NCI-H510A treated with DMSO at 0.1 percent for 48 hours (cell line): ENCODE measurements at regions not wholly inside any gene's neighbourhood (a gene's known extent, or its start where the extent isn't known, plus 50 kb on each side); places are given as distances from the start of the nearest gene placed in this dataset.
"Not testable (repeated sequence)": the region's sequence is repeated elsewhere in the genome, so short reads cannot be mapped to it uniquely, and the experiment has no call there.

ENCODE experiments used
- DNase-seq: peaks from one replicate; lab custom pipeline; 2025; lab: John Stamatoyannopoulos, UW

- no peak for DNase-seq
Observed at GRCh38 chr4:66837279-66837922, 707.9 kb downstream of the CENPC start.

GRCh38 chr4:66829310-66829709 lies 716.0 kb downstream of the CENPC start:
- no peak for DNase-seq

GRCh38 chr4:66820681-66821080 lies 724.6 kb downstream of the CENPC start:
- DNase-seq = no peak

GRCh38 chr4:66814277-66814676 lies 731.0 kb downstream of the CENPC start:
- DNase-seq = no peak

- no peak for DNase-seq
Observed at GRCh38 chr4:66805582-66805981, 739.7 kb downstream of the CENPC start.

GRCh38 chr4:66804979-66805378 lies 740.3 kb downstream of the CENPC start:
- DNase-seq = no peak

- no peak for DNase-seq
Observed at GRCh38 chr4:66797608-66798007, 747.7 kb downstream of the CENPC start.

- DNase-seq = no peak
Observed at GRCh38 chr4:66795724-66796123, 749.6 kb downstream of the CENPC start.

- no peak for DNase-seq
Observed at GRCh38 chr4:66794390-66795034, 750.8 kb downstream of the CENPC start.

GRCh38 chr4:66791686-66792085 lies 753.6 kb downstream of the CENPC start:
- DNase-seq = no peak

- DNase-seq = no peak
Observed at GRCh38 chr4:66785479-66785878, 759.8 kb downstream of the CENPC start.

- not testable (repeated sequence) for DNase-seq
Observed at GRCh38 chr4:66782751-66783150, 762.6 kb downstream of the CENPC start.

- DNase-seq = no peak
Observed at GRCh38 chr4:66777097-66777496, 768.2 kb downstream of the CENPC start.

GRCh38 chr4:66769441-66769840 lies 775.9 kb downstream of the CENPC start:
- DNase-seq = peak; percentile 7

- DNase-seq = no peak
Observed at GRCh38 chr4:66767442-66767841, 777.9 kb downstream of the CENPC start.

GRCh38 chr4:66766557-66766956 lies 778.7 kb downstream of the CENPC start:
- no peak for DNase-seq

GRCh38 chr4:66750273-66750672 lies 795.0 kb downstream of the CENPC start:
- DNase-seq = peak; percentile 3

GRCh38 chr4:66746918-66747317 lies 798.4 kb downstream of the CENPC start:
- not testable (repeated sequence) for DNase-seq

- DNase-seq = no peak
Observed at GRCh38 chr4:66741081-66741480, 804.2 kb downstream of the CENPC start.

GRCh38 chr4:66736606-66737005 lies 808.7 kb downstream of the CENPC start:
- no peak for DNase-seq

- no peak for DNase-seq
Observed at GRCh38 chr4:66728280-66728679, 817.0 kb downstream of the CENPC start.

- not testable (repeated sequence) for DNase-seq
Observed at GRCh38 chr4:66712301-66712921, 832.9 kb downstream of the CENPC start.

- DNase-seq = no peak
Observed at GRCh38 chr4:66704243-66704642, 841.1 kb downstream of the CENPC start.
